ENCODE measurements at regions not wholly inside any gene's neighbourhood (a gene's known extent, or its start where the extent isn't known, plus 50 kb on each side); places are given as distances from the start of the nearest gene placed in this dataset.
"Not testable (repeated sequence)": the region's sequence is repeated elsewhere in the genome, so short reads cannot be mapped to it uniquely, and the experiment has no call there.

GRCh38 chr12:131471946-131472732, 238.8 kb upstream of the SFSWAP start:
- DNase-seq (ENCODE audit: low read depth in 2 of 2), result no peak

- no peak for DNase-seq (ENCODE audit: low read depth in 2 of 2)
Observed at GRCh38 chr12:131473261-131473660, 237.6 kb upstream of the SFSWAP start.

GRCh38 chr12:131473741-131474709, 236.9 kb upstream of the SFSWAP start:
- DNase-seq (ENCODE audit: low read depth in 2 of 2), result no peak

- DNase-seq (ENCODE audit: low read depth in 2 of 2), result not testable (repeated sequence)
Observed at GRCh38 chr12:131475012-131475411, 235.9 kb upstream of the SFSWAP start.

GRCh38 chr12:131477613-131478012, 233.3 kb upstream of the SFSWAP start:
- DNase-seq (ENCODE audit: low read depth in 2 of 2), result no peak

- no peak for DNase-seq (ENCODE audit: low read depth in 2 of 2)
Observed at GRCh38 chr12:131478468-131478867, 232.4 kb upstream of the SFSWAP start.

- DNase-seq (ENCODE audit: low read depth in 2 of 2), result no peak
Observed at GRCh38 chr12:131482199-131482598, 228.7 kb upstream of the SFSWAP start.

- no peak for DNase-seq (ENCODE audit: low read depth in 2 of 2)
Observed at GRCh38 chr12:131482686-131483085, 228.2 kb upstream of the SFSWAP start.

- no peak for DNase-seq (ENCODE audit: low read depth in 2 of 2)
Observed at GRCh38 chr12:131486451-131487230, 224.2 kb upstream of the SFSWAP start.

GRCh38 chr12:131487388-131488124, 223.3 kb upstream of the SFSWAP start:
- DNase-seq (ENCODE audit: low read depth in 2 of 2), result peak; percentile 19 to 28

- DNase-seq (ENCODE audit: low read depth in 2 of 2), result no peak
Observed at GRCh38 chr12:131489718-131490117, 221.2 kb upstream of the SFSWAP start.

- no peak for DNase-seq (ENCODE audit: low read depth in 2 of 2)
Observed at GRCh38 chr12:131491155-131491554, 219.7 kb upstream of the SFSWAP start.

GRCh38 chr12:131491916-131492490, 218.9 kb upstream of the SFSWAP start:
- no peak for DNase-seq (ENCODE audit: low read depth in 2 of 2)

GRCh38 chr12:131493068-131493826, 217.6 kb upstream of the SFSWAP start:
- DNase-seq (ENCODE audit: low read depth in 2 of 2), result no peak

GRCh38 chr12:131494216-131494615, 216.7 kb upstream of the SFSWAP start:
- no peak for DNase-seq (ENCODE audit: low read depth in 2 of 2)

GRCh38 chr12:131494741-131495524, 216.0 kb upstream of the SFSWAP start:
- no peak for DNase-seq (ENCODE audit: low read depth in 2 of 2)

GRCh38 chr12:131497966-131498365, 212.9 kb upstream of the SFSWAP start:
- DNase-seq (ENCODE audit: low read depth in 2 of 2), result no peak

GRCh38 chr12:131499160-131499863, 211.6 kb upstream of the SFSWAP start:
- DNase-seq (ENCODE audit: low read depth in 2 of 2), result no peak

- DNase-seq (ENCODE audit: low read depth in 2 of 2), result no peak
Observed at GRCh38 chr12:131499864-131500190, 211.1 kb upstream of the SFSWAP start.
